ENCODE measurements at regions not wholly inside any gene's neighbourhood (a gene's known extent, or its start where the extent isn't known, plus 50 kb on each side); places are given as distances from the start of the nearest gene placed in this dataset.

DNA sequence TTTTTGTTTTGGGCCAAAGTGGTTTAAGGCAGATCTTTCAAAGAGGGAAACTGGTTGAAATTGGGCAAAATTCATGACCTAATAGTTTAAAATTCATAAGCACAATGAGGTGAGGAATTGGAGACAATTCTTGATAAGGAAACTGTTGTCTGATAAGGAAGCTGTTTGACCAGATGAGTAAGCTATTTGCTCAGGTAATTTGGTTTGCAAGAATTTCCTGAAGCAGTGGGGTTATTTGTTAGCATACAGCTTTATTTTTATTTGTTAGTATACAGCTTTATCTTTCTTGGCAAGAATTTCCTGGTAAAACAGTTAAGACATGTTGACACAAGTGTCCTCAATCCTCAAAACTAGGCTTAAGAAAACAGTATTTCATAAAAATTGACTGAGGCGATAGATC lies 559.0 kb downstream of the GALC start:
- H3K4me1 ChIP-seq (ENCODE audit: insufficient read depth, low read length, poor library complexity, severe bottlenecking) = no peaks in the 10 kb centered on the region
- H3K27me3 ChIP-seq (replicated peaks; ENCODE audit: insufficient read depth, low read depth, low read length, poor library complexity) = no peaks in the 10 kb centered on the region
- POLR2A ChIA-PET (ENCODE audit: low non-redundant PET) = no interaction called here
- CTCF ChIA-PET = no interaction called here
- H3K4me3 ChIP-seq (ENCODE audit: low read depth, low read length, poor library complexity, severe bottlenecking) = no peak overlapping the region
- no TSS peak for BruUV-seq (replicated peaks)
- no peaks in the 10 kb centered on the region for H3K36me3 ChIP-seq (ENCODE audit: insufficient read depth, low read length, poor library complexity, severe bottlenecking)
- H3K27ac ChIP-seq (ENCODE audit: low read depth, low read length, poor library complexity, severe bottlenecking) = no peak overlapping the region
- DNase-seq (ENCODE audit: low spot score) = no peak
- H3K9me3 ChIP-seq (ENCODE audit: low read depth, low read length, poor library complexity, severe bottlenecking) = no peaks in the 10 kb centered on the region
- TF ChIP-seq CTCF (conservative IDR thresholded peaks at IDR 0.05; ENCODE audit: low read depth, low read length) (no peak), EZH2 (IDR thresholded peaks at IDR 0.05; ENCODE audit: borderline replicate concordance, low read depth, low read length, poor library complexity, severe bottlenecking) (no peak)
- intact Hi-C loops (cut with micrococcal nuclease; ENCODE audit: unreplicated experiment) = no loop called here

GRCh38 chr14:87432698-87433097 lies 560.3 kb downstream of the GALC start:
- no peak for DNase-seq (ENCODE audit: low spot score)
- no peaks in the 10 kb centered on the region for H3K36me3 ChIP-seq (ENCODE audit: insufficient read depth, low read length, poor library complexity, severe bottlenecking)
- no peaks in the 10 kb centered on the region for H3K4me1 ChIP-seq (ENCODE audit: insufficient read depth, low read length, poor library complexity, severe bottlenecking)
- TF ChIP-seq EZH2 (IDR thresholded peaks at IDR 0.05; ENCODE audit: borderline replicate concordance, low read depth, low read length, poor library complexity, severe bottlenecking) (no peak), CTCF (conservative IDR thresholded peaks at IDR 0.05; ENCODE audit: low read depth, low read length) (no peak)
- H3K9me3 ChIP-seq (ENCODE audit: low read depth, low read length, poor library complexity, severe bottlenecking) = no peaks in the 10 kb centered on the region
- no peak overlapping the region for H3K4me3 ChIP-seq (ENCODE audit: low read depth, low read length, poor library complexity, severe bottlenecking)
- intact Hi-C loops (cut with micrococcal nuclease; ENCODE audit: unreplicated experiment) = no loop called here
- no peak overlapping the region for H3K27ac ChIP-seq (ENCODE audit: low read depth, low read length, poor library complexity, severe bottlenecking)
- BruUV-seq (replicated peaks) = no TSS peak
- no peaks in the 10 kb centered on the region for H3K27me3 ChIP-seq (replicated peaks; ENCODE audit: insufficient read depth, low read depth, low read length, poor library complexity)
- ChIA-PET POLR2A (ENCODE audit: low non-redundant PET) (no interaction called here), CTCF (no interaction called here)

DNA sequence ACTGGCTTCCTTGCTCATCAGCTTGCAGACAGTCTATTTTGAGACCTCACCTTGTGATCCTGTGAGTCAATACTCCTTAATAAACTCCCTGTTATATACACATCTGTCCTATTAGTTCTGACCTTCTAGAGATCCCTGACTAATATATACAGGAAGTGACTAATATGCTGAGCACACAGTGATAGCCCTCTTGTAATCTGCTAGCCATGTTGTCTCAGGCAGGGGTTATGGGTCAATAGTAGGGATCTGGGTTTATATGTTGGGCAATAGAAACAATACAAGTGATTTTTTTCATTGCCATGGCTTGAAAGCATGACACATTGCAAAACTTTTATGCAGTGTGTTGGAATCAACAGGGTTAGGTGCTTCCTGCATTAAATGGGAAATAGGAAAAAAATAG lies 562.2 kb downstream of the GALC start:
- DNase-seq (ENCODE audit: low spot score) = no peak
- Histone ChIP-seq H3K4me3 (ENCODE audit: low read depth, low read length, poor library complexity, severe bottlenecking) (no peak overlapping the region), H3K27ac (ENCODE audit: low read depth, low read length, poor library complexity, severe bottlenecking) (no peak overlapping the region), H3K27me3 (replicated peaks; ENCODE audit: insufficient read depth, low read depth, low read length, poor library complexity) (no peaks in the 10 kb centered on the region), H3K9me3 (ENCODE audit: low read depth, low read length, poor library complexity, severe bottlenecking) (no peaks in the 10 kb centered on the region), H3K36me3 (ENCODE audit: insufficient read depth, low read length, poor library complexity, severe bottlenecking) (no peaks in the 10 kb centered on the region), H3K4me1 (ENCODE audit: insufficient read depth, low read length, poor library complexity, severe bottlenecking) (no peaks in the 10 kb centered on the region)
- no TSS peak for BruUV-seq (replicated peaks)
- CTCF ChIA-PET = no interaction called here
- TF ChIP-seq CTCF (conservative IDR thresholded peaks at IDR 0.05; ENCODE audit: low read depth, low read length) = no peak
- TF ChIP-seq EZH2 (IDR thresholded peaks at IDR 0.05; ENCODE audit: borderline replicate concordance, low read depth, low read length, poor library complexity, severe bottlenecking) = no peak
- POLR2A ChIA-PET (ENCODE audit: low non-redundant PET) = no interaction called here
- intact Hi-C loops (cut with micrococcal nuclease; ENCODE audit: unreplicated experiment) = no loop called here
